Breast epithelium (tissue), 4 donors: ENCODE measurements at regions not wholly inside any gene's neighbourhood (a gene's known extent, or its start where the extent isn't known, plus 50 kb on each side); places are given as distances from the start of the nearest gene placed in this dataset.
"Not testable (repeated sequence)": the region's sequence is repeated elsewhere in the genome, so short reads cannot be mapped to it uniquely, and the experiment has no call there.

Source experiments
- DNase-seq, 2 donors: peaks; one replicate each; pipeline ENCODE4 v3.0.0-alpha.2; 2019; ENCODE audit warnings: low spot score in 2 of 2
- H3K27ac ChIP-seq, 2 donors: fragments of 200-600 bp; sonication (generic) in 1 of 2; one replicate each; pipeline ENCODE4 v1.5.1; 2016 to 2019; ENCODE audit warnings: mild to moderate bottlenecking in 1 of 2
- H3K27me3 ChIP-seq, 2 donors: fragments of 200-600 bp; sonication (generic) in 1 of 2; one replicate each; pipeline versions ENCODE4 v1.5.1 to v1.6.0; 2017 to 2019; ENCODE audit warnings: control low read depth in 1 of 2, mild to moderate bottlenecking in 1 of 2
- H3K36me3 ChIP-seq: fragments of 200-600 bp; one replicate; pipeline ENCODE4 v1.5.1; 2019
- H3K4me1 ChIP-seq, 2 donors: fragments of 200-600 bp; sonication (generic); one replicate each; pipeline ENCODE4 v1.5.1; 2016 to 2019; ENCODE audit warnings: control low read depth in 1 of 2
- H3K4me3 ChIP-seq, 3 donors: fragments of 200-600 bp; sonication (generic); 1 replicate in 2 of 3; 2 replicates in 1 of 3; pipeline ENCODE4 v1.5.1; 2016 to 2019; ENCODE audit warnings: mild to moderate bottlenecking in 3 of 3, moderate library complexity in 2 of 3
- H3K9me3 ChIP-seq, 2 donors: fragments of 200-600 bp; sonication (generic) in 1 of 2; one replicate each; pipeline ENCODE4 v1.5.1; 2016 to 2019; ENCODE audit warnings: control low read depth in 1 of 2
- CTCF ChIP-seq, 3 donors: fragments of 450-650 bp; IDR thresholded peaks; one replicate each; pipeline ENCODE4 v1.5.1; 2016 to 2017; ENCODE audit warnings: antibody characterized with exemption in 3 of 3, mild to moderate bottlenecking in 3 of 3, moderate library complexity in 3 of 3
- POLR2A ChIP-seq: fragments of 450-650 bp; IDR thresholded peaks from one replicate; pipeline ENCODE4 v1.6.1; 2016; ENCODE audit warnings: antibody characterized with exemption, mild to moderate bottlenecking, moderate library complexity
- POLR2AphosphoS5 ChIP-seq, 3 donors: sonication (generic); formaldehyde crosslinking; IDR thresholded peaks; one replicate each; pipeline ENCODE4 v1.6.1; 2017; ENCODE audit warnings: antibody characterized with exemption in 3 of 3
- intact Hi-C: fragments of 100-400 bp; cut with DNase I; formaldehyde crosslinking; loops from one replicate; pipeline ENCODE4 v1.15.1; 2023; ENCODE audit warnings: low total_unique reads

GRCh38 chr2:52428224-52428623 lies 1339.4 kb upstream of the CHAC2 start:
- intact Hi-C loops: no loop called here
- Histone ChIP-seq H3K4me3 (no peak overlapping the region), H3K36me3 (no peaks in the 10 kb centered on the region), H3K9me3 (no peaks in the 10 kb centered on the region), H3K4me1 (no peaks in the 10 kb centered on the region), H3K27me3 (no peaks in the 10 kb centered on the region), H3K27ac (no peak overlapping the region)
- TF ChIP-seq POLR2A: no peak
- TF ChIP-seq POLR2AphosphoS5 (IDR thresholded peaks at IDR 0.05): no peak
- TF ChIP-seq CTCF (IDR thresholded peaks at IDR 0.05): no peak
- no peak for DNase-seq

DNA sequence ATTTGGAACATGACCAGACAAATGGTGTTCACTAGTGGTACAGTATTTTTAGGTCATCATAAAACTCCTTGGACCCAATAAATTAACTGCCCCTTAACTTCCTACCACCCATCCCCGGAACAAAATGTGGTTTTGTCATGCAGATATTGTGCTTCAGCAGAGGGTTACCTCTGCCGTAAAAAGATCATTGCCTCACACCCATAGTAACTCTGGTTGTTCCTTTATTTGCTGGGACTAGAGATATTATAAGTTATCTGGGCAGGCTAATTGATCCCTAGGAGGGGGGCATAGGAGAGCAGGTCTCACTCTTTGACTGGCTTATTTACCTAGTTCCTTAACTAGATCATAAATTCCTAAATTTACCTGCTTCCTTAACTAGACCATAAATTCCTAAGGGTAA lies 1343.9 kb upstream of the CHAC2 start:
- intact Hi-C loops: no loop called here

DNA sequence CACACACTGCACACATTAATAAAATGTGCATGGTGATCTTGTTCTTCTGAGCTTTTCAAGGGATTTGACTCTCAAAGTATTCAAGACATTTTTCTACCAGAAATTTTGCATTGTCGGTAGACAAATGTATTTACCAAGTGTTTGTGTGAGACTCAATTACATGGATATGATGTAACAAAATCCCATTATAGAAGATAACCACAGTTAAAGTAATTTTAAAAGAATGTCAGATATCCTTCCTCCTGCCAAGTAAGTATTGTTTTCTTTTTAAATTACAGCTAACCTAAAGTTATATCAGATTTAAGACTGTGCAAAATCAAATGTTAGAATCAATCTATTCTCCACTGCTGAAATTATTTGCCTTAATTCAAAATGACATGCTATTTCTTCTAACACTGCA lies 1344.5 kb upstream of the CHAC2 start:
- no peak overlapping the region for H3K4me3 ChIP-seq
- DNase-seq: no peak
- TF ChIP-seq CTCF (IDR thresholded peaks at IDR 0.05) (no peak), POLR2AphosphoS5 (IDR thresholded peaks at IDR 0.05) (no peak), POLR2A (no peak)
- H3K4me1 ChIP-seq: no peaks in the 10 kb centered on the region
- peaks cover 0 to 5% of the 10 kb centered on the region in 2 donors for H3K9me3 ChIP-seq
- no peaks in the 10 kb centered on the region for H3K27me3 ChIP-seq
- H3K36me3 ChIP-seq: no peaks in the 10 kb centered on the region
- intact Hi-C loops: no loop called here
- no peak overlapping the region for H3K27ac ChIP-seq

More for the DNA sequence above, 1343.9 kb upstream of the CHAC2 start:
- H3K9me3 ChIP-seq: peaks cover 0 to 5% of the 10 kb centered on the region in 2 donors
- DNase-seq: no peak
- no peak overlapping the region for H3K4me3 ChIP-seq
- no peaks in the 10 kb centered on the region for H3K4me1 ChIP-seq
- no peaks in the 10 kb centered on the region for H3K27me3 ChIP-seq
- TF ChIP-seq POLR2A (no peak), CTCF (IDR thresholded peaks at IDR 0.05) (no peak), POLR2AphosphoS5 (IDR thresholded peaks at IDR 0.05) (no peak)
- H3K36me3 ChIP-seq: no peaks in the 10 kb centered on the region
- no peak overlapping the region for H3K27ac ChIP-seq

DNA sequence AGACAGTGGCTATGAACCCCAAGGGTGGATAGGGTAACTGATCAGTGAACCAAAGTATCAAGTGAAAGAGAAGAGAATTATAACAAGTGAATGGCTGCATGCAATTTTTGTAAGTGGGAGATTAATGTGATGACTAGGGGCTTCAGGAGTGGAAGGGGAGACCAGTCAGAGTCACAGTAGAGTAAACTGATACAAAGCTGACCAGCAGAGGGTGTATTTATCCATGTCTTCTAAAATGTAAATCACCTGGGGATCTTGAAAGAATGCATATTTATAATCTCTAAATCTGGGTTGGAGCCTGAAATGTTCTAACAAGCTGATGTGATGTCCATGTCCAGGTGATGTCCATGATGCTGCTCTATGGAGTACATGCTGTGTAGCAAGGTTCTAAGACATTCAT lies 1351.3 kb upstream of the CHAC2 start:
- H3K9me3 ChIP-seq: peaks cover 0 to 5% of the 10 kb centered on the region in 2 donors
- intact Hi-C loops: no loop called here
- DNase-seq: no peak
- no peak for TF ChIP-seq CTCF (IDR thresholded peaks at IDR 0.05)
- no peak for TF ChIP-seq POLR2A
- TF ChIP-seq POLR2AphosphoS5 (IDR thresholded peaks at IDR 0.05): no peak
- no peaks in the 10 kb centered on the region for H3K36me3 ChIP-seq
- no peaks in the 10 kb centered on the region for H3K4me1 ChIP-seq
- no peak overlapping the region for H3K27ac ChIP-seq
- no peaks in the 10 kb centered on the region for H3K27me3 ChIP-seq
- no peak overlapping the region for H3K4me3 ChIP-seq

- TF ChIP-seq POLR2A (no peak), POLR2AphosphoS5 (IDR thresholded peaks at IDR 0.05) (no peak), CTCF (IDR thresholded peaks at IDR 0.05) (no peak)
- H3K36me3 ChIP-seq: no peaks in the 10 kb centered on the region
- H3K9me3 ChIP-seq: peaks cover 0 to 5% of the 10 kb centered on the region in 2 donors
- no peak for DNase-seq
- H3K27me3 ChIP-seq: no peaks in the 10 kb centered on the region
- intact Hi-C loops: no loop called here
- H3K4me1 ChIP-seq: no peaks in the 10 kb centered on the region
- no peak overlapping the region for H3K27ac ChIP-seq
- no peak overlapping the region for H3K4me3 ChIP-seq
Measured at GRCh38 chr2:52414561-52415295, 1352.9 kb upstream of the CHAC2 start.

GRCh38 chr2:52409308-52410118 lies 1358.1 kb upstream of the CHAC2 start:
- H3K27ac ChIP-seq, intact Hi-C loops, DNase-seq, H3K36me3 ChIP-seq, H3K4me1 ChIP-seq, H3K27me3 ChIP-seq, H3K9me3 ChIP-seq, H3K4me3 ChIP-seq: not testable (repeated sequence)
